ACHN (cell line): ENCODE measurements at regions not wholly inside any gene's neighbourhood (a gene's known extent, or its start where the extent isn't known, plus 50 kb on each side); places are given as distances from the start of the nearest gene placed in this dataset.

Experiments used
- DNase-seq: peaks from one replicate; pipeline ENCODE4 v3.0.0-alpha.2; 2015
- in situ Hi-C: cut with HindIII; loops from 2 replicates; pipeline ENCODE4 v1.10.0; 2017; ENCODE audit warnings: low sequenced_read_pairs, low pct_ligation_motif_present, low pct_unique_long_range_greater_than_20kb

DNA sequence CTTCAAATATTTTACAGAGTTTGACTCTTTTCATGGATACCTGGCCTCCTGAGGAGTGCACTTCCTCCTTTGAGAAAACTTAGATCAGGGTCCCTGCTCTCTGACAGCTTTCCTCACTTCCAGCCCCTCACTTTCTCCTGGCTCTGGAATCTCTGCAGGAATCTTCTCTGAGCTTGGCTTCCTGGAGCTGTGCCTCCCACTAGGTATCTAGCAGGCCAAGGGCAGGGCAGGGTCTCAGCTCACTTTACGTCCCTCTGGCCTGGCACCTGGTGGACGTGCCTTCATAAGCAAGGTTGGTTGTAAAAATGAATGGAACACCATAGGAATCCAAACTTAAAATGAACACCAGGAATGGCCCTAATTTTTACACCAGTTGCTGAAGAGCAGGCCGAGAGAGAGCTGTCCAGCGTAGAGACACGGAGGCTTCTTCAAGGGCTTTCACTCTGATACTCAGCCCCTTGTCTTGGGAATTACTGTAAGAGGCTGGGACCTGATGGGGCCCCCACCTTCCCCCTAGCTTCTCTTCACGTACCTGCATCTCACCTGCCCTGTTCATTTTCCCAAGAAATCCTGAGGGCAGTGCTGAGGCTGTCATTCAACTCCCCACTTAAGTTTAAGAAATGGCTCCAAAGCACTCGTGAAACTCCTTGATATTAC is 426.9 kb upstream of the ID2 start:
- in situ Hi-C loops: no loop called here
- DNase-seq: no peak

DNA sequence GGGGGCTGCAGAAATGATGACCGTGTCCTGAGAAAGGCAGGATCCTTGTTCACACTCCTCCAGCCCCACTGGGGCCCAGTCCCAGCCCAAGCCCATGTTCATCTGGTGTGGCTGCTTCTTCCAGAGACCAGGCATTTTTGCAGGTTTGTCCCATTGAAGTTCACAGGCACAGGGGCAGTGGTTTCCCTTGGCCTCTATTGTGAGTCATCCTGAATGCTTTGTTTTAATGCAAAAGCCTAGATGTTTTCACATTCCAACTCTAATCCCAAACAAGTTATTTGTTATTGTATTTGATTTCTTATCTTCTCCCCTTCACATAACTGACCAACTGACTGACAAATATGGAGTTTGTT is 426.4 kb upstream of the ID2 start:
- DNase-seq: no peak

DNA sequence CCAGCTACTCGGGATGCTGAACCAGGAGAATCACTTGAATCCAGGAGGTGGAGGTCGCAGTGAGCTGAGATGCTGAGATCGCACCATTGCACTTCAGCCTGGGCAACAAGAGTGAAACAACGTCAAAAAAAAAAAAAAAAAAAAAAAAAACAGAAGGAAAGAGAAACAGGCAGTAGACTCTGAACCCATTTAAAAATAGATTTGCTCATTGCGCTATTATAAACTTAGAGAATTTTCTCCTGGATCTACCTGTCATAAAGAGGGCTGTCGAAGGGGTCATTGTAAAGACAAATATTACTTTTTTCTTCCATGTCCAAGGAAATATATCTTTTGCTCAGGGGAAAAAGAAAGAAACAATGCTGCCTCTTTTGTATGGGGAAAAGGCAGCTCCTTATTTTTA is 425.0 kb upstream of the ID2 start:
- in situ Hi-C loops: no loop called here

More for the DNA sequence above, 426.4 kb upstream of the ID2 start:
- in situ Hi-C loops: no loop called here

DNA sequence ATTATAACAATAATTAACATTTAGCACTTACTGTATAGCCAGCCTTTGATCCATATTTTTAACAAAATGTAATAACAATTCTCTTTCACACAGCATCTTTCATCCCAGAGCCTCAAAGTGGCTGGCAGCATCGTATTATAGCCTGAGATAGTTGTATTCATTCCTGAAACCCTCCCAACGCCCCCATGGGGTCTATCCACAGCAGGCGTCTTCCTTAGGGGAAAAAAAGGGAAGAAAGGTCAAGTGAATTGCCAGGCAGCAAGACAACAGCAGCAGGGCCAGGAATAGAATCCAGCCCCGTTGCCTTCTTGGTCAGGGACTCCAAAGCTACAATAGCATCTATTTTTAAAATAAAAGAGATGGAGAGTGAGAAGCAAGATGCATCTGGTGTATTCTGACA is 424.4 kb upstream of the ID2 start:
- DNase-seq: no peak
- in situ Hi-C loops: no loop called here

More for the DNA sequence above, 425.0 kb upstream of the ID2 start:
- no peak for DNase-seq

DNA sequence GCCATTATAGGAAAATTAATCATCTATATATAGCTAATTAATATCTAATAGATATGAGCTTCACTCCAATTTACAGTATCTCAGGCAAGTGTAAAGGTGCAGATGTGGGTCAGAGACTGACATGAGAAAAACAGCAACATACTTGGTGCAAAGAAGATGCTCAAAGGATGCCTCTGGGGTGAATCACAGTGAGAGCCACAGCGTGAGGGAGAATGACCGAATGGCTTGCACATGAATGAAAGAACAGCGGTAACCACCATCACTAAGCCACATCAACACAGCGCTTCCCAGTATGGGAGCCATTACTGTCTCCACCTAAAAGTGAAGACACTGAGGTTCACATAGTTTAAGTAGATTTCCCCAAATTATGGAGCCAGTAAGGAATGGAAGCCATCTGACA is 423.4 kb upstream of the ID2 start:
- in situ Hi-C loops: no loop called here
- DNase-seq: no peak

DNA sequence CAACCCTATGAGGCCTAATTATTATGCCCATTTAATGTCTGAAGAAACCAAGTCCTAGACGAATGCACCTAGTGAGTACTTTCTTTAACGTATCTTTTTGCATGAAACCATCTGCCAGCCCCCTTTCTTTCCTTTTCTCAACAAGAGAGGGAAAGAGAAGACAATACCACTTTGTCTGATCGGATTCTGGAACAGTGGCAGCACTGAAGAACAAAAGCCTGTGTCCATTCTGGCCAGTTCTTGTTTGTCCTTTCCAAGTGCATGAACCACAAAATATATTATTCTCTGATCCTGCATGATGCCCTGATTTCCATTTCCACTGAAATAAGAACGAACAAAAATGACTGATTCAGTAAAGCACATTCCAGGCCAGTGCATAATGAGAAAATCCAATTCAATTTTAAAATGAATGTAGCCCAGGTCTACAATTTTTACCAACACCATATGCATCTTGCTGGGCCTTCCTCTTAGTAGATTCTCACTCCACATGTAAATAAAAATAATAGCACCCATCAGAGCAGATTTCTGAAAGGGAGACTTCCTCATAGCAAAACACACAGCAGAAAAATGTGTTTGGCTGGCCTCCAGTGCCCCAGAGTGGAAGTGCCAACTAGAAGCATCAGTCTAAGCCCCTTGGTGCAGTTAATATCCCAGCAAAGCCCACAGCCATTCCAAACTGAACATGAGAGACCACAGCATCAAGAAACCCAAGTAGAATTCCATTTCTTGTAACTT is 422.6 kb upstream of the ID2 start:
- in situ Hi-C loops: no loop called here
- no peak for DNase-seq

DNA sequence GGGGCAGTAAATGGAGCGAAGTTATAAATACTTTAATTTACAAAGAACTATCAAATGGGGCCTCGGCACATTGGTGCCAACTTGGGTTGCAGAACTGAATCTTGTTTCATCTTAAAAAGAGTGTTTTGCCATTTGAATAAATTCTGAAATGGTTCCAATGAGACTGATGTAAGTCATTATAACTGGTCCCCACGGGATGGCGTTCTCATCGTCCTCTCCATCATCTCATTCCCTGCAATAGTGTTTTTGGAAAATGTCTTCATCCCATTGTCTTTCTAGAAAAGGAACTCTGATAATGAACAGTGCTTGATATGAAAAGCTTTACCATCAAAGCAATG is 422.0 kb upstream of the ID2 start:
- no peak for DNase-seq
- in situ Hi-C loops: no loop called here

DNA sequence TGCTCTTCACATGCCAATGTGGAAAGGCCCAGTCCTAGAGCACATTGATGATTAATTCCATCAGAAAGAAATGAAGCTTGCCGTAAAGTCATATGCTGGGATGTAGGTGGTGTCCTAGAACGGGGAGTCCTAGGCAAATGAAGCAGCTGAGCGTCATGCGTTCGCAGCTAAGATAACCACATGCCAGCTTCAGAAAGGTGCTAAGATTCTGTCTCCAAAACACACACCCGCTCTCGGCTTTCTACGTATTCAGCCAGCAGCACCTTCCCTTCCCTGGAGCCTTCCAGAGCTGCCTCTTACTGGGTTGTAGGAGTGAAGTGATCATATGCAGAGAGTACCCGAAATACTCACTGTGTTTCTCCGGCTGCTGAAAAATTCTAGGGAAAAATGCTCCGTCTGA is 421.6 kb upstream of the ID2 start:
- in situ Hi-C loops: no loop called here
- DNase-seq: no peak

DNA sequence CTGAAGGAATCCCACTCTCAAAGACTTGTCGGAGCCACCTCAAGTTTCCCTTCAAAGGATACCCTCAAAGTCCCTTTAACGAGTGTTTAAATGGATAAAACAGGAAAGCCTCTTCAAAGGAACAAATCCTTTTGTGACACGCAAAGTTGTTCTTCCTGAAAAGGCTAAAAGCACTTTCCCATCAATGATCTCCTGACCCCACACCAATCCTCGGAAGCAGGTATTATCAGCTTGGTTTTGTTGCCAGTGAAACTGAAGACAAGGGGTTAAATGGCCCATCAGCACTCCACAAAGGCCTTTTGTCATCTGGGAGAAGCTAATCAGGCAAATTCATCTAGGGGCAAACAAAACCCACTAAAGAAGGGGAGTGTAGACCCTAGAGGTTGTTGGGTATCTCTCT is 418.0 kb upstream of the ID2 start:
- DNase-seq: no peak
- in situ Hi-C loops: no loop called here

DNA sequence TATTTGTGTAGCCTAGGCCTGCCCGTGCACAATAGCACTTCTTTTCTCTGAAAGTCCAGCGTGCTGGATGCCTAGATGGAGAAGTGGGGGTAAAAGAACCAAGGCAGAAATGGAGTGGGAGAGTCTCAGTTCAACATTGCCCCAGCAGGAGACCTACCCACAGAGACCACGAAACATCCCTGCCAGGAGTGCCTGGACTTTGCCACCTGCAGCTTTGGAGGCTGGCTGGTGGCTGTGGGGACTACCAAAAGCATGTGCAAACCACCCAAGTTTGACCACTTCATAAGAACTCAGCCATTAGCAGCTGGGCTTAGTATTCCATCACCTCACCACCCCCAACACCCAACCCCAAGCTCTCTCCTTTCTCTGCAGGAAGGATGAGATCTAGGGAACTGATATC is 416.9 kb upstream of the ID2 start:
- in situ Hi-C loops: no loop called here
- DNase-seq: no peak

DNA sequence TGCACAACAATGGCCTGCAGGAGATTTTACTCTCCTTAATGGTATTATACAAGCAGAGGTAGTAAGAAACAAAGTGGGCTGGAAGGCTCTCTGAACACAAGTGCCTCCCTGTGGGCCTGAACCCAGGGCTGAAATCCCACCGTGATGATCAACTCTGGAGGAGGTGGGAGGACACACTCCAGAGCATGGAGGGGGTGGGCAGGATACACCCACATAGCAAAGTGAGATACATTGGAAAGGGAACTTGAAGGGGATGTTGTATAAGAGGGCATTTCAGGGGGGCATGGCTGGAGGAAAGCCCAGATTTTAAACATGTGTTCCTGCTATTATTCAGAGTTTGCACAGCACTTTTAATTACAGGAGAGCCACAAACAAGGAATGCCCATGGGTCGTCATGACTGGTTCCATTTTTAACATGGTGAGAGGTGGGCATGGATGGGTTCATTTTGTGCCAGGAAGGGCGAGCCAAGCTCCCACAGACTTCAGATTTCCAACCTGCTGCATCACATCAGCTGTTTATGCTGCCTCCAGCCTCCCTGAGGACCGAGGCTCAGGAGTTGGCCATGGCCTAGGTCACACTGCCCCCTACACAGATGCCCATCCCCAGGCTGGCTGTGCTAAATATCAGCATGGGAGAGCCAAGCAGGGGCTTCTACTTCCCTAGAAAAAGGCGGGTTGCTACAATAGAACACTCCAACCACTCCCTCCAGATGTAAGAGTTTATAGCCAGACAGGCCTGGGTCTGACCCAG is 416.2 kb upstream of the ID2 start:
- in situ Hi-C loops: no loop called here
- DNase-seq: no peak

DNA sequence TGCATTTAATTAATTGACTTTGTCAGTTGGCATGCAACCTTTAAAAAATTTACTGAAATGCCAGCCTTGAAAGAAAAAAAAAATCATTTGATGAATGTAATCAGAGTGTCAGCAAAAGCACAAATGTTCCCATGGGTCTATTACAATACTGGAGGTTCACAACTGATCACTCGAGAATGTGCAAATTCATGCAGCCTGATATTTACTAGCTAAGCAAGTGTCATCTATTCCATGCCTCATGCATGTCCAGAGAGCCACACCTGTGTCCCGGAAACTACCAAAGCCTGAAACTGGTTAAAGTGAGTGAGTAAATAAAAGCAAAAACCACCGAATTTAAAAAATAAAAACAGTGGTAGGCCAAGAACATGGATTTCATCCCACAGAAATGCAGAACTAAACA is 415.3 kb upstream of the ID2 start:
- no peak for DNase-seq

DNA sequence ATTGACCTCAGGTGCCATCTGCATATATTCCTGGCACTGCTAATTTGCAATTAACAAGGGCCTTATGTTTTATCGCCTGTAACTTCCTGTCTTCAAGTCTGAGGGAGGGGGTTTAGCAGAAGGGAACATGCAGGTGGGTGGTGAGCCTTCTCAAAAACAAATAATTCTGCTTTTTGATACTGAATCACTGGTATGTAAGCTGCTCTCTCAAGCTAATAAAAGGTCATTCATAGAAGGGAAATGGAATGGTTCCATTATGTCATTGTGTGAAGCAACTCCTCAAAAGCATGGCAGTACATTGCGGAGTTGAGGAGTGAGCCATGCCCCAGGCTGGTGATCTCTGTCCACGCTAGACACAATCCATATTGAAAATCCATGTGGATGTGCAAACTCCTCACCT is 414.8 kb upstream of the ID2 start:
- in situ Hi-C loops: no loop called here
- no peak for DNase-seq

More for the DNA sequence above, 415.3 kb upstream of the ID2 start:
- in situ Hi-C loops: no loop called here

DNA sequence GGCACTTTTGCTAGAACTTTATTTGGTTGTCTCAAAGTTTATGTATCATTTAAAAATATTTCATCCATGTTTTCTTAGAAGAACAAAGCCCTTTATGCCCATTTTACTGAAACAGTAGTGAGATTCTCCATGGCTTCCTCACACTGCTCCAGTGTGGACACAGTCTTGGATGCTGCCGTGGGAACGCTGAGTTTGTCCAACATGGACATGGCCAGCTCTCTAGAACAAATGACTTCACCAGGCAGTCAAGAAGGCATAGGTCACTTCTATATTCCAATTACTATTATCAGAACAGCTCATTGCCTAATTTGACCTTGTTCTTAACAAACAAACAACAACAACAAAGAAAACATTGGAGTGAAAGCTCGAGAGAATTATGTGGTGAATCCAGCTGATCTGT is 414.1 kb upstream of the ID2 start:
- in situ Hi-C loops: no loop called here
- no peak for DNase-seq

DNA sequence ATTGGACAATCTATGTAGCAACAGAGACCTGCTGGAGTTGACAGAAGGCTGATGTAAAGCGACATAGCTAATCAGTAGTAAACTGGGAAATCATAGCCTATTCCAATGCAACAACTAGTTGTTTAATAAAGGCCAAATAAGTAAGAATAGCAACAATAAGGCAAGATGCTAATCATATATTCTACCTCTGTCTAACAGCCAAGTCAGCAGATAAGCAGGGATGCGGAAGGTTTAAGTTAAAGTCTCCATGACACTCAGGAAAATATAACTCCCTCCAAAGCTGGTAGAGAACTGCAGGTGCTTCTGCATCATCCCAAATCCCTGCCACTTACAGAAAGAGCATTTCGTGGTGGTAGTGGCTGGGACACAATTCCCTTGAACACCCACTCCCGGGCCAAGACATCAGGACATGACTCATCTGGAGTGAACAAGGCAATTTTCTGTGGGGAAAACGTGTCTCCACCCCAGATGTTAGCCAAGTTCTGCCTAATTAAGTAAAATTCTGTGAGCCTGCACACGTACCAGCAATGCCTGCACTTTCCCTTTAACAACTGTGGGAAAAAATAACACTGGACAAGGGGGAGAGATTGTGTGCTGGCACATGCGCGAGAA is 413.6 kb upstream of the ID2 start:
- in situ Hi-C loops: no loop called here
- no peak for DNase-seq

DNA sequence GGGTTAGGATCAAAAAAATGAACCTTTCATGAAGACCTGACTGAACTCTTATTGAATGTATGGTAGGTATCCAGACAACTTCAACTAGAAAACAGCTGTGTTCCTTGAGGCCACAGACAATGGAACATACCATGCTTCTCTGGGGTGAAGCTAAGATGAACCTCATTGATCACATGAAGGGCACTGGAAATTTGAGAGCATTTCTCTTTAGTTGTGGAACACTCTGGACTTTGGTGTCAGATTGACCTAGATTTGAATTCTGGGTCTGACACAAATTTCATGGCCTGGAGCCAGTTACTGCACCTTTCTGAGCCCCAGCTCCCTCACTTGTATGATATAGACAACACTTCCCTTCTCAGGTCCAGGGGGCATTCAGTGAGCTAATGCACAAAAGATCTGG is 411.2 kb upstream of the ID2 start:
- no peak for DNase-seq
- in situ Hi-C loops: no loop called here

DNA sequence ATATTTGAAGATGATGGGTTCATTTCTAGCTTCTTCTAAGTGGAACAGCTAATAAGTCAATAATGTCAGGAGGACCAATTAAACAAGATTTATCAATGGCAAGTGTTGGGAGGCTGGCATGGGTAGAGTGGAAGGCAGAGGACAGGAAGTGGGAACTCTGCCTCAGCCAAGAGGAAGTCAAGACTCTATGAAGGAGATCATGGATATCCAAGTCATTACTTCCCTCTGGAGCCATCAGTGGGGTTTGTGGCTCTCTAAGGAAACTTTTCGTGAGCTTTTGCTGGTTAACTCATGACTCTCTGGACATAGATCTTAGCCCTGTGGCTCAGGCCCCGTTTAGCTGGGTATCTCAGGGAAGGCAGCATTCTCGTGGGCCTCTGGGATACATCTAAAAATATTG is 410.4 kb upstream of the ID2 start:
- in situ Hi-C loops: no loop called here
- DNase-seq: no peak

DNA sequence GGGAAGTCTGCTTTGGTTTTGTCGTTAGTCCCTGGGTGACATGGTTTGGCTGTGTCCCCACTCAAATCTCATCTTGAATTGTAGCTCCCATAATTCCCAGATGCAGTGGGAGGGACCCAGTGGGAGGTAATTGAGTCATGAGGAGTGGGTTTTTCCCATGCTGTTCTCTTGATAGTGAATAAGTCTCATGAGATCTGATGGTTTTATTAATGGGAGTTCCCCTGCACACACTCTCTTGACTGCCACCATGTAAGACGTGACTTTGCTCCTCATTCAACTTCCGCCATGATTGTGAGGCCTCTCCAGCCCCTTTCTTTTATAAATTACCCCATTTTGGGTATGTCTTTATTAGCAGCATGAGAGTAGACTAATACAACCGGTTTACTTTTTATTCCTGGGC is 405.8 kb upstream of the ID2 start:
- DNase-seq: no peak
- in situ Hi-C loops: no loop called here

DNA sequence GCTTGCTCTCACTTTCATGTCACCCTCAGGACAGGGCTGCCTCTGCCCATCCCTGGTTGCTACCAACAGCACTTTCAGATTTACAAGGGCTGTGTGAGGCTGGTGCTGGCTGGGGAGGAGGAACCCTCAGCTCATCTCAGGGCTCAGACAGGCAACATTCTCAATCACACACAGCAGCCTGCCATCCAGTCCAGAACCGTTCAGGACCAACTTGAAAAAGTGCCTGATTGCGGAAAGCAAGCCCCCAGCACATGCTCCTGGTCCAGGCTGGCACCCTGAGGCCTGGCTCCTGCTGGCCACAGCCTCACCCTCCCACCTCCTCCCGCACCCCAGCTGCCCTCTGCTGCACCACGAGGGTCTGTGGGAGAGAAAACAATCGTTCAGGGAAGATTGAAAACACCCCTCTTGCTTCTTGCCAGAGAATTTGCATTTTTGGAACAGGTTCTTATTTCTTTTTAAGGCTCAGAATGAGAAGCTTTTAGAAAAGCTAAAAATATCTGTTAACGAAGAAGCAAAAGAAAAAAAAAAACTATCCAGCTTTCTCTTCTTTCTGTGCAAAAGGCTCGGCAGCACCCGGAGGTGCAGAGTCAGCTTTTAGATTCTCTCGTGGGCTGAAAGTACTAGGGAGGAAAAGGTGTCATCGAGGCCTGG is 403.8 kb upstream of the ID2 start:
- in situ Hi-C loops: no loop called here
- no peak for DNase-seq
